HEK293T (cell line): ENCODE measurements at regions not wholly inside any gene's neighbourhood (a gene's known extent, or its start where the extent isn't known, plus 50 kb on each side); places are given as distances from the start of the nearest gene placed in this dataset.

ENCODE experiments used
- CTCF ChIA-PET: fragments of 350-600 bp; formaldehyde crosslinking; extraction: SDS; loops from one replicate; lab custom pipeline; 2021; ENCODE audit warnings: antibody characterized with exemption, inconsistent platforms; lab: Yijun Ruan, JAX
- POLR2A ChIA-PET: fragments of 350-600 bp; formaldehyde crosslinking; extraction: SDS; loops from one replicate; lab custom pipeline; 2020; ENCODE audit warnings: antibody characterized with exemption, inconsistent platforms; lab: Yijun Ruan, JAX
- DNase-seq: peaks from one replicate; pipeline ENCODE4 v3.0.0; 2012; ENCODE audit warnings: mixed read lengths; ENCODE audit errors: extremely low spot score
- ARNT ChIP-seq: fragments of 450-650 bp; IDR thresholded peaks from 2 replicates; pipeline ENCODE4 v1.6.1; 2017; ENCODE audit warnings: mild to moderate bottlenecking
- BHLHE40 ChIP-seq: fragments of 450-650 bp; IDR thresholded peaks from 2 replicates; pipeline ENCODE4 v1.6.1; 2016; ENCODE audit warnings: mild to moderate bottlenecking, moderate library complexity, borderline replicate concordance
- CTBP1 ChIP-seq: fragments of 450-650 bp; IDR thresholded peaks from 2 replicates; pipeline ENCODE4 v1.6.1; 2016; ENCODE audit warnings: borderline replicate concordance
- ELF4 ChIP-seq: fragments of 450-650 bp; IDR thresholded peaks from 2 replicates; pipeline ENCODE4 v1.6.1; 2017; ENCODE audit warnings: antibody characterized with exemption
- FOXA1 ChIP-seq: fragments of 450-650 bp; IDR thresholded peaks from 2 replicates; pipeline ENCODE4 v1.6.1; 2016; ENCODE audit warnings: mild to moderate bottlenecking
- FOXK2 ChIP-seq: fragments of 450-650 bp; IDR thresholded peaks from 2 replicates; pipeline ENCODE4 v1.6.1; 2016; ENCODE audit warnings: mild to moderate bottlenecking
- FOXM1 ChIP-seq: fragments of 450-650 bp; IDR thresholded peaks from 2 replicates; pipeline ENCODE4 v1.6.1; 2017; ENCODE audit warnings: mild to moderate bottlenecking, borderline replicate concordance
- HDGF ChIP-seq: fragments of 450-650 bp; IDR thresholded peaks from 2 replicates; pipeline ENCODE4 v1.6.1; 2017; ENCODE audit warnings: antibody characterized with exemption, borderline replicate concordance
- L3MBTL2 ChIP-seq: fragments of 450-650 bp; conservative IDR thresholded peaks from 2 replicates; pipeline ENCODE4 v1.6.1; 2016; ENCODE audit warnings: mild to moderate bottlenecking
- LEF1 ChIP-seq: fragments of 450-650 bp; IDR thresholded peaks from 2 replicates; pipeline ENCODE4 v1.6.1; 2017; ENCODE audit warnings: mild to moderate bottlenecking, borderline replicate concordance
- NFRKB ChIP-seq: fragments of 450-650 bp; IDR thresholded peaks from 2 replicates; pipeline ENCODE4 v1.6.1; 2016; ENCODE audit warnings: mild to moderate bottlenecking, moderate library complexity
- SP1 ChIP-seq: fragments of 450-650 bp; IDR thresholded peaks from 2 replicates; pipeline ENCODE4 v1.6.1; 2017
- SUZ12 ChIP-seq: fragments of 450-650 bp; IDR thresholded peaks from 2 replicates; pipeline ENCODE4 v1.6.1; 2016; ENCODE audit warnings: mild to moderate bottlenecking
- TARDBP ChIP-seq: fragments of 450-650 bp; IDR thresholded peaks from 2 replicates; pipeline ENCODE4 v1.6.1; 2016
- ZNF384 ChIP-seq: fragments of 450-650 bp; IDR thresholded peaks from 2 replicates; pipeline ENCODE4 v1.6.1; 2016
- TF ChIP-seq, protein P1 (sequence below): fragments of 450-650 bp; IDR thresholded peaks from 2 replicates; pipeline ENCODE4 v1.6.1; 2016

DNA sequence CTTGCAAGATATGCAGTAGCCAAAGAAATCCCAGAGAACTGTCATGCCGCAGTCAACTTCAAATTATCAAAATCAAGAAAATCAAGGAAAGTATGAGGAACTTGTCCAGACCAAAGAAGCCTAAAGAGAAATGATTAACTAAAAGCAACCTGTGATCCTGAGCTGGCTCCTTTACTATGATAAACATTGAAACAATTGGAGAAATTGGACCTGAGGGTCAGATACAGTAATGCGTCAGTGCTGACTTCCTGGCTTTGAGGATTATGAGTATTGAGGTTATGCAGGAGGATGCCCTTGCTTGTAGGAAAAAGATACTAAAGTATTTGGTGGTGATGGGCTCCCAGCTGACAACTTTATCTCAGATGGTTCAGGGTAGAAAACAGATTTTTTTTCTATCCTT lies 324.7 kb upstream of the AKR1E2 start:
- ChIA-PET POLR2A (no interaction called here), CTCF (no interaction called here)
- TF ChIP-seq SUZ12 (no peak), BHLHE40 (no peak)
- TF ChIP-seq, protein P1, sequence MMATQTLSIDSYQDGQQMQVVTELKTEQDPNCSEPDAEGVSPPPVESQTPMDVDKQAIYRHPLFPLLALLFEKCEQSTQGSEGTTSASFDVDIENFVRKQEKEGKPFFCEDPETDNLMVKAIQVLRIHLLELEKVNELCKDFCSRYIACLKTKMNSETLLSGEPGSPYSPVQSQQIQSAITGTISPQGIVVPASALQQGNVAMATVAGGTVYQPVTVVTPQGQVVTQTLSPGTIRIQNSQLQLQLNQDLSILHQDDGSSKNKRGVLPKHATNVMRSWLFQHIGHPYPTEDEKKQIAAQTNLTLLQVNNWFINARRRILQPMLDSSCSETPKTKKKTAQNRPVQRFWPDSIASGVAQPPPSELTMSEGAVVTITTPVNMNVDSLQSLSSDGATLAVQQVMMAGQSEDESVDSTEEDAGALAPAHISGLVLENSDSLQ = no peak
- no peak for DNase-seq

DNA sequence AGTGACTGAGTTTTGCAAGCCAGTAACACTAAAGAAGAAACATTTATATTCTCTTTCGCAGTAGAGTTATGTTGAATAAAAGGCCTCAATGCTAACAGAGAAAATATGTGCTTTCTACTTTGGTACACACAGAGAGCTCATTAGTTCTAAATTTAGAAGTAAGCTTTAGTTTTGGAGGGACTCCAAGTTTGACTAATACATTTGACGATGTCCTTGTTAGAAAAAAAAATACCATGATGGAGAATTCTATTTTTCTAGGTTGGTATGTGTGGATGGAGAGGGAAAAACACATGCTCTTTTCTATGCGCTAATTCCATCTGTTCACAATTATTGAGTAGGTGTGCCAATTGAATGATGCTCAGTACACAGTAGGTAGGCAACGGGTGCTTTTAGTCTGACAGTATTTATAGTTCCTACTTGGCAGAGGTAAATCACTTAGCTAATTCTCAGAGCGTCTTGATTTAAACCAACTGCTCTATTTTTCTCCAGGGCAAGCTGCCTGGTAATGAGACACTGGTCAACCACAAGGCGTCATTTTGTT lies 327.2 kb upstream of the AKR1E2 start:
- no peak for TF ChIP-seq FOXM1
- TF ChIP-seq, protein P1 = no peak
- TF ChIP-seq FOXA1 = no peak
- TF ChIP-seq HDGF = no peak
- TF ChIP-seq SP1 = no peak
- TF ChIP-seq TARDBP = no peak
- no peak for TF ChIP-seq CTBP1
- TF ChIP-seq ZNF384 = no peak
- TF ChIP-seq FOXK2 = no peak
- no peak for TF ChIP-seq NFRKB
- TF ChIP-seq ARNT = no peak
- CTCF ChIA-PET = no interaction called here
- no peak for DNase-seq
- POLR2A ChIA-PET = no interaction called here

DNA sequence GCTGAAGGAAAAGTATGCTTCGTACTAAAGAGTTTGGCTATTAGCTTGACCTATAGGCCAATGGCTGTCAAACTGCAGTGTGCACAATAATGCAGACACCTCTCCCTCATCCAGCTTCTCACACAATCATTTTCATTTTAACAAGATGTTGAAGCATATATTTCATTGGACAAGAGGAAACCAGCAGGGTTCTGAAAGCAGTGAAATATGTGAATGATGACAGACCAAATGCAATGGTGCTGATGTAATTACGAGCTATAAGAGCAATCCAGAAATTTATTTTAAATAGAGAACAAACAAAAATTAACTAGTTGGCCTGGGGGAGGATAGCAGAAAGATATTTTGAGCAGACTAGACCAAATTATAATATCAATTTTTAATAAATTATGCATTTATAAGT lies 331.5 kb upstream of the AKR1E2 start:
- TF ChIP-seq BHLHE40 (no peak), SP1 (no peak), FOXA1 (no peak), CTBP1 (no peak), FOXK2 (no peak), ZNF384 (no peak), HDGF (no peak), SUZ12 (no peak), LEF1 (no peak), L3MBTL2 (no peak), FOXM1 (no peak), ELF4 (no peak)
- TF ChIP-seq, protein P1 = no peak
- no peak for DNase-seq
- ChIA-PET CTCF (no interaction called here), POLR2A (no interaction called here)

DNA sequence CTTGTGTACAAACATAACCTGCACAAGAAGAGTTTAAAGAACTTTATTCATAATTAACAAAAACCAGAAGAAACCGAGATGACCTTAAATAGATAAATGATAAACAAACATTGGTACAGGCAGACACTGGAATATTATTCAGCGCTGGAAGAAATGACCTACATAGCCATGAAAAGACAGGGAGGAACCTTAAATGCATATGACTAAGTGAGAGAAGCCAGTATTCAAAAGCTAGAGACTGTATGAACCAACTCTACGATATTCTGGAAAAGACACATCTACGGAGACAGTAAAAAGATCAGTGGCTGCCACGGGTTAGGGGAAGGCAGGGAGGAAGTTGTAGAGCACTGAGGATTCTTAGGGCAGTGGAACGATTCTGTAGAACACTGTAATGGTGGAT lies 333.8 kb upstream of the AKR1E2 start:
- CTCF ChIA-PET = no interaction called here

DNA sequence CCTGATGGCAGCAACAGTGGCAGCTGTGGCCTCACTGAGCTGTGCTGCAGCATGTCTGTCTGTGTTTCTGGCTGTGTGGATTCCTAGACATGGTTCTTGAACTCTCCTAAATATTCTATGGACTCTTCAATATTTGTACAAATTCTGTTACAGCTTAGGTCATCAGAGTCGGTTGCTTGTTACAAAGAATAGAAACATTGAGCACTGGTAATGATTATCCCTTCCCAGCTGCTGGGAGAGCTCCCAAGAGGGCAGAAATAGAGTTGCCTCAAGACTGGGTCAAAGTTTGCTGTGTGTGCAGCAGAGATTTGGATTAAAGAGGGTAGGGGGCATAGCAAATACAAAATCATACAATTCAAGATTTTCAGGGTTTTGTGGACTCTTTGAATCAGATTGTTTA lies 337.1 kb upstream of the AKR1E2 start:
- ChIA-PET CTCF (no interaction called here), POLR2A (no interaction called here)

More for the DNA sequence above, 333.8 kb upstream of the AKR1E2 start:
- POLR2A ChIA-PET = no interaction called here
- no peak for DNase-seq
- TF ChIP-seq ARNT (no peak), TARDBP (no peak)

DNA sequence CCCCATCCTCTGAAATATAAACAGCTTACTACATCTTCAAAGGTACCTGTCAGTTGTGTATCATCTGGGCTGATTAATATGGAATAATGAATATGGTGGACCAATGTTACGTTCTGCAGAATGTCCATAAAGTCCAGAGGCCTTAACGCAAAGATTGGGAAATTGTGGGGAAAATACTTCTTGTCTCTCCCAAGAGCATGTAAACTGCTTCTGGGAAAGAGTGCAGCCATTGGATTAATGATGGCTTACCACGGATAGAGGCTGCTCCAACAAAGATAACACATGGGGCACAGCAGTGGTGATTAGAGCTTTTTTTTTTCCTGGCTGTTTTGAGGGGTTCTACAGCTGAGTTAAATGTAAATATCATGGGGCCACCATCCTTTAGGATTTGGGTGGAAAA lies 340.4 kb upstream of the AKR1E2 start:
- TF ChIP-seq NFRKB = no peak
- no peak for TF ChIP-seq CTBP1
- CTCF ChIA-PET = no interaction called here
- no peak for DNase-seq
- POLR2A ChIA-PET = no interaction called here

More for the DNA sequence above, 337.1 kb upstream of the AKR1E2 start:
- no peak for DNase-seq
- TF ChIP-seq FOXM1 (no peak), LEF1 (no peak), HDGF (no peak), BHLHE40 (no peak), ELF4 (no peak), FOXK2 (no peak), SUZ12 (no peak), ARNT (no peak), TARDBP (no peak), ZNF384 (no peak), NFRKB (no peak), CTBP1 (no peak), FOXA1 (no peak), L3MBTL2 (no peak), SP1 (no peak)
- TF ChIP-seq, protein P1 = no peak

DNA sequence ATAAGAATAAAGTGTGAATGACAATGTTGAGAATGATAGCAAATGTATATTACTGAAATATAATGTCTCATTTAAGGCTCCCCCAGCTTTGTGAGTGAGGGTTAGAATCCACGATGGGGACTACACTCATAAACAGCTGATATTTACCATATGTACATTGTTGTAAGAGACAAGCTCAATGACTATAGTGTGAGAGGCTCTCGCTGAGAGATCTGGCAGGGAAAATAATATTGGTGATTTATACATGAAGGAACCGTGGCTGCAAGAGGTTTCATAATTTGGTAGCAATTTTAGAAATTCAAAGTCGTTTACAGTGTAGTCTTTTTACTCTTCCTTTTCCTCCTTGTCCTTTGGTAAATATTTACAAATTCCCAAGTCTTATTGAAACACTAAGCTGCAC lies 342.2 kb upstream of the AKR1E2 start:
- no peak for DNase-seq
- TF ChIP-seq ELF4 (no peak), CTBP1 (no peak), TARDBP (no peak)
- TF ChIP-seq, protein P1 = no peak
- ChIA-PET CTCF (interaction anchor here (0.6 kb wide), 1 partner anchor 189 kb away, joined by 3 read pairs; no protein-coding TSS in a partner anchor), POLR2A (no interaction called here)
